ENCODE measurements at regions not wholly inside any gene's neighbourhood (a gene's known extent, or its start where the extent isn't known, plus 50 kb on each side); places are given as distances from the start of the nearest gene placed in this dataset.

DNA sequence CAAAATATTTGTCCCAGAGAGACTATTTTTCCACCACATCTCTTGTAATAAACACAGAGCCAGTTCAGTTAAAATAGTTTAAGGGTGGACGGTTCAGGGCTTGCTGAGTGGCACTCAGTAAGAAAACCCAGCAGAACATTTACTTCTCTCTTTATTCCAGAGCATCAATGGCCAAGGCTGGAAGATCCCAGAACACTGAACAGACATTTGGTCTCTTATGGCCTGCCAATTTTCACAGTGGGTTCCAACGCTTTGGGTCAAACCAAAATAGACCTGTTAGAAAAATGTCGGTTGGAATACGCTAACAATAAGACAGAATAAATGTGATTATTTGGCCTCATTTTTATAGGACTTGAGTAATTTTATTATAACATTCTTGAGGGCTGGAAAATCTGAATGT, 580.3 kb upstream of the TMEFF2 start:
- Histone ChIP-seq H3K36me3 (ENCODE audit: control insufficient read depth, insufficient read depth, low read length) (no peaks in the 10 kb centered on the region), H3K27ac (ENCODE audit: low read depth, low read length) (no peak overlapping the region), H3K27me3 (ENCODE audit: control insufficient read depth, insufficient read depth, low read length) (no peaks in the 10 kb centered on the region), H3K4me1 (ENCODE audit: control insufficient read depth, insufficient read depth, low read length) (no peaks in the 10 kb centered on the region), H3K4me3 (ENCODE audit: low read length) (no peak overlapping the region), H3K9ac (ENCODE audit: low read length) (no peak overlapping the region)

- Histone ChIP-seq H3K4me1 (ENCODE audit: control insufficient read depth, insufficient read depth, low read length) (no peaks in the 10 kb centered on the region), H3K36me3 (ENCODE audit: control insufficient read depth, insufficient read depth, low read length) (no peaks in the 10 kb centered on the region), H3K27me3 (ENCODE audit: control insufficient read depth, insufficient read depth, low read length) (no peaks in the 10 kb centered on the region), H3K9ac (ENCODE audit: low read length) (no peak overlapping the region), H3K4me3 (ENCODE audit: low read length) (no peak overlapping the region), H3K27ac (ENCODE audit: low read depth, low read length) (no peak overlapping the region)
Measured at GRCh38 chr2:192773044-192773443, 578.3 kb upstream of the TMEFF2 start.

- no peaks in the 10 kb centered on the region for H3K36me3 ChIP-seq (ENCODE audit: control insufficient read depth, insufficient read depth, low read length)
- H3K4me3 ChIP-seq (ENCODE audit: low read length): no peak overlapping the region
- H3K4me1 ChIP-seq (ENCODE audit: control insufficient read depth, insufficient read depth, low read length): no peaks in the 10 kb centered on the region
- H3K9ac ChIP-seq (ENCODE audit: low read length): no peak overlapping the region
- H3K27me3 ChIP-seq (ENCODE audit: control insufficient read depth, insufficient read depth, low read length): no peaks in the 10 kb centered on the region
- no peak overlapping the region for H3K27ac ChIP-seq (ENCODE audit: low read depth, low read length)
Measured at GRCh38 chr2:192749611-192750200, 555.0 kb upstream of the TMEFF2 start.

- H3K4me3 ChIP-seq (ENCODE audit: low read length): no peak overlapping the region
Measured at GRCh38 chr2:192741889-192742288, 547.2 kb upstream of the TMEFF2 start.

DNA sequence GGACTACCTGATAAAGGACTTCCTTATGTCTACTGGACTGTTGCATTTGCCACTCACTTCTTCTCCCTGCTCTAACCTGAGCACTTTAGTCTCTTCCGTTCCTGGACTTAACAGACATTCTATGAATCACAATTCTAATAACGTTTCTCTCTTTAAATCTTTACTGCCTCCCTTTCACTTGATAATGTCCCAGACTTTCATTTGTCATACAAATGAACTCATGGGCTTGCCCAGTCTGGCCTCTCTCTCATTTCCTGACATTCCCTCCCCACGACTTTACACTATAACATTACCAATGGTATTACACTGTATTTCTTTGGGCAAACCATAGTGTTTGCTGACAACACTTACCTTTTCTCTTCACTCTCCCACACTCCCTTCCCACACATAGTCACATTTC, 540.7 kb upstream of the TMEFF2 start:
- Histone ChIP-seq H3K4me3 (ENCODE audit: low read length) (no peak overlapping the region), H3K27me3 (ENCODE audit: control insufficient read depth, insufficient read depth, low read length) (no peaks in the 10 kb centered on the region)

More at GRCh38 chr2:192741889-192742288, 547.2 kb upstream of the TMEFF2 start:
- no peak overlapping the region for H3K9ac ChIP-seq (ENCODE audit: low read length)
- H3K36me3 ChIP-seq (ENCODE audit: control insufficient read depth, insufficient read depth, low read length): no peaks in the 10 kb centered on the region
- H3K4me1 ChIP-seq (ENCODE audit: control insufficient read depth, insufficient read depth, low read length): no peaks in the 10 kb centered on the region
- H3K27ac ChIP-seq (ENCODE audit: low read depth, low read length): no peak overlapping the region
- no peaks in the 10 kb centered on the region for H3K27me3 ChIP-seq (ENCODE audit: control insufficient read depth, insufficient read depth, low read length)

DNA sequence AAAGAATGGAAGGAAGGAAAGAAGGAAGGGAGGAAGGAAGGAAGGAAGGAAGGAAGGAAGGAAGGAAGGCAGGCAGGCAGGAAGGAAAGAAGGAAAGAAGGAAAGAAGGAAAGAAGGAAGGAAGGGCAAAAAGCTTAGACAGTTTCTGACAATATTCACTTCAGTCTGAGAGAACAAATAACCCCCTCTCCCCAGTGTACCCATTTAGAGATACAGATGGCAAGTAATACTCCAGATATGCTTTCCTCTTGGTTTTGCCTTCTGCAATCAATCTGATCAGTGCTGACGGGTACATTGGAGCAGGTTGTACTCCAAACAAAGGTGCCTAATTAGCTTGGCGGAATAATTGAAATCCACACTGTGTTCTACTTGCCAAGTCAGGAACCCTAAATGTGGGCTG, 534.6 kb upstream of the TMEFF2 start:
- Histone ChIP-seq H3K36me3 (ENCODE audit: control insufficient read depth, insufficient read depth, low read length) (no peaks in the 10 kb centered on the region), H3K4me3 (ENCODE audit: low read length) (no peak overlapping the region), H3K4me1 (ENCODE audit: control insufficient read depth, insufficient read depth, low read length) (no peaks in the 10 kb centered on the region), H3K27ac (ENCODE audit: low read depth, low read length) (no peak overlapping the region), H3K27me3 (ENCODE audit: control insufficient read depth, insufficient read depth, low read length) (no peaks in the 10 kb centered on the region), H3K9ac (ENCODE audit: low read length) (no peak overlapping the region)

More for the DNA sequence above, 540.7 kb upstream of the TMEFF2 start:
- no peaks in the 10 kb centered on the region for H3K4me1 ChIP-seq (ENCODE audit: control insufficient read depth, insufficient read depth, low read length)
- no peak overlapping the region for H3K9ac ChIP-seq (ENCODE audit: low read length)
- no peaks in the 10 kb centered on the region for H3K36me3 ChIP-seq (ENCODE audit: control insufficient read depth, insufficient read depth, low read length)
- H3K27ac ChIP-seq (ENCODE audit: low read depth, low read length): no peak overlapping the region

DNA sequence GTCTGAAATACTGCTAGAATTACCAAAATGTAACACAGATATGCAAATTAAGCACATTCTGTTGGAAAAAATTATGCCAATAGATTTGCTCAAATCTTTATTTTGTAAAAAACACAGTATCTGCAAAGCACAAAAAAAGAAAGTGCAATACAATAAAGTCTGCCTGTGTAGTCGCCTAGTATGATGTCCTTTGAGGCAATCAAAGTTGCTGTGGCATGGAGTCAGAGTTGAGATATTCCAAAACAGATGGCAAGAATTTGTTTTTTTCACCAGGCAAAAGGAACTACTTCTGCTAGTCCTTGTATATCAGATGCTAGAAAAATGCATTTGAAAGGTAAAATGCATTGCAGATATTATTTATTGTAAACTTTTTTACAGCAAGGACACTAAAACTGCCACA, 531.3 kb upstream of the TMEFF2 start:
- Histone ChIP-seq H3K4me1 (ENCODE audit: control insufficient read depth, insufficient read depth, low read length) (no peaks in the 10 kb centered on the region), H3K36me3 (ENCODE audit: control insufficient read depth, insufficient read depth, low read length) (no peaks in the 10 kb centered on the region), H3K4me3 (ENCODE audit: low read length) (no peak overlapping the region), H3K9ac (ENCODE audit: low read length) (no peak overlapping the region), H3K27ac (ENCODE audit: low read depth, low read length) (no peak overlapping the region), H3K27me3 (ENCODE audit: control insufficient read depth, insufficient read depth, low read length) (no peaks in the 10 kb centered on the region)

- no peak overlapping the region for H3K27ac ChIP-seq (ENCODE audit: low read depth, low read length)
- no peaks in the 10 kb centered on the region for H3K4me1 ChIP-seq (ENCODE audit: control insufficient read depth, insufficient read depth, low read length)
- no peaks in the 10 kb centered on the region for H3K27me3 ChIP-seq (ENCODE audit: control insufficient read depth, insufficient read depth, low read length)
- no peak overlapping the region for H3K4me3 ChIP-seq (ENCODE audit: low read length)
- H3K9ac ChIP-seq (ENCODE audit: low read length): no peak overlapping the region
- no peaks in the 10 kb centered on the region for H3K36me3 ChIP-seq (ENCODE audit: control insufficient read depth, insufficient read depth, low read length)
Measured at GRCh38 chr2:192719629-192720028, 524.9 kb upstream of the TMEFF2 start.

GRCh38 chr2:192718340-192718739, 523.6 kb upstream of the TMEFF2 start:
- H3K27ac ChIP-seq (ENCODE audit: low read depth, low read length): no peak overlapping the region
- no peaks in the 10 kb centered on the region for H3K36me3 ChIP-seq (ENCODE audit: control insufficient read depth, insufficient read depth, low read length)

GRCh38 chr2:192700934-192701333, 506.2 kb upstream of the TMEFF2 start:
- no peaks in the 10 kb centered on the region for H3K27me3 ChIP-seq (ENCODE audit: control insufficient read depth, insufficient read depth, low read length)
- H3K4me1 ChIP-seq (ENCODE audit: control insufficient read depth, insufficient read depth, low read length): no peaks in the 10 kb centered on the region
- H3K27ac ChIP-seq (ENCODE audit: low read depth, low read length): no peak overlapping the region
- no peaks in the 10 kb centered on the region for H3K36me3 ChIP-seq (ENCODE audit: control insufficient read depth, insufficient read depth, low read length)
- no peak overlapping the region for H3K4me3 ChIP-seq (ENCODE audit: low read length)
- H3K9ac ChIP-seq (ENCODE audit: low read length): no peak overlapping the region

More at GRCh38 chr2:192718340-192718739, 523.6 kb upstream of the TMEFF2 start:
- Histone ChIP-seq H3K4me1 (ENCODE audit: control insufficient read depth, insufficient read depth, low read length) (no peaks in the 10 kb centered on the region), H3K27me3 (ENCODE audit: control insufficient read depth, insufficient read depth, low read length) (no peaks in the 10 kb centered on the region), H3K4me3 (ENCODE audit: low read length) (no peak overlapping the region), H3K9ac (ENCODE audit: low read length) (no peak overlapping the region)

- Histone ChIP-seq H3K4me1 (ENCODE audit: control insufficient read depth, insufficient read depth, low read length) (no peaks in the 10 kb centered on the region), H3K36me3 (ENCODE audit: control insufficient read depth, insufficient read depth, low read length) (no peaks in the 10 kb centered on the region), H3K27ac (ENCODE audit: low read depth, low read length) (no peak overlapping the region), H3K27me3 (ENCODE audit: control insufficient read depth, insufficient read depth, low read length) (no peaks in the 10 kb centered on the region), H3K9ac (ENCODE audit: low read length) (no peak overlapping the region), H3K4me3 (ENCODE audit: low read length) (no peak overlapping the region)
Measured at GRCh38 chr2:192697880-192698279, 503.1 kb upstream of the TMEFF2 start.

- Histone ChIP-seq H3K27me3 (ENCODE audit: control insufficient read depth, insufficient read depth, low read length) (no peaks in the 10 kb centered on the region), H3K27ac (ENCODE audit: low read depth, low read length) (no peak overlapping the region), H3K9ac (ENCODE audit: low read length) (no peak overlapping the region), H3K4me1 (ENCODE audit: control insufficient read depth, insufficient read depth, low read length) (no peaks in the 10 kb centered on the region), H3K4me3 (ENCODE audit: low read length) (no peak overlapping the region), H3K36me3 (ENCODE audit: control insufficient read depth, insufficient read depth, low read length) (no peaks in the 10 kb centered on the region)
Measured at GRCh38 chr2:192696857-192697256, 502.1 kb upstream of the TMEFF2 start.

- Histone ChIP-seq H3K9ac (ENCODE audit: low read length) (no peak overlapping the region), H3K27me3 (ENCODE audit: control insufficient read depth, insufficient read depth, low read length) (no peaks in the 10 kb centered on the region), H3K27ac (ENCODE audit: low read depth, low read length) (no peak overlapping the region), H3K36me3 (ENCODE audit: control insufficient read depth, insufficient read depth, low read length) (no peaks in the 10 kb centered on the region), H3K4me3 (ENCODE audit: low read length) (no peak overlapping the region), H3K4me1 (ENCODE audit: control insufficient read depth, insufficient read depth, low read length) (no peaks in the 10 kb centered on the region)
Measured at GRCh38 chr2:192687015-192687414, 492.3 kb upstream of the TMEFF2 start.
